ENCODE measurements at regions not wholly inside any gene's neighbourhood (a gene's known extent, or its start where the extent isn't known, plus 50 kb on each side); places are given as distances from the start of the nearest gene placed in this dataset.

DNA sequence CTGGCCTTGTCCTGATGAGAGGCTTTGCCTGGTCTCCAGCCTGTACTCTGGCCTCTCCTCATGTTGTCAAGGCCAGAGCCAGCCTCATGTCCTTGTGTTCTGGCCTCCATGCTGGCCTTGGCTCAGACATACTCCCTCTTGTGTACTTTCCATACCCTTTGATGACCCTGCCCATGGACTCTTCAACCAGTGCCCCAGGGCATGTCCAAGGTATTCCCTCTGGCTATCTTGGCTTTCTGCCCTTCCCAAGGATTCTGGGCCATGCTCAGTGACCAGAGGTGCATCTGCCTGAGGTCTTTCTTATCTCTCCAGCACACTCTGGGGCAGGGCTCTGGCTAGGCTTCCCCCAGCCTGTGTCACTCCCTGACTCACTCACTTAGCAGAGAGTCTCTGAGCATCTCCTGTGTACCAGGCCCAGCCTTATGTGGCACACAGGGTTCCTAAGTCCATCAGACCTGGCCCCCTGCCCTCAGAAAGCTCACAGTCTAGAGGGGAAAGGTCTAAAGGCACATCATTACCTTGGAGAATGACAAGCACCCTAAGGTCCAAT lies 141.4 kb upstream of the GRIK3 start:
- TF ChIP-seq, protein P1, sequence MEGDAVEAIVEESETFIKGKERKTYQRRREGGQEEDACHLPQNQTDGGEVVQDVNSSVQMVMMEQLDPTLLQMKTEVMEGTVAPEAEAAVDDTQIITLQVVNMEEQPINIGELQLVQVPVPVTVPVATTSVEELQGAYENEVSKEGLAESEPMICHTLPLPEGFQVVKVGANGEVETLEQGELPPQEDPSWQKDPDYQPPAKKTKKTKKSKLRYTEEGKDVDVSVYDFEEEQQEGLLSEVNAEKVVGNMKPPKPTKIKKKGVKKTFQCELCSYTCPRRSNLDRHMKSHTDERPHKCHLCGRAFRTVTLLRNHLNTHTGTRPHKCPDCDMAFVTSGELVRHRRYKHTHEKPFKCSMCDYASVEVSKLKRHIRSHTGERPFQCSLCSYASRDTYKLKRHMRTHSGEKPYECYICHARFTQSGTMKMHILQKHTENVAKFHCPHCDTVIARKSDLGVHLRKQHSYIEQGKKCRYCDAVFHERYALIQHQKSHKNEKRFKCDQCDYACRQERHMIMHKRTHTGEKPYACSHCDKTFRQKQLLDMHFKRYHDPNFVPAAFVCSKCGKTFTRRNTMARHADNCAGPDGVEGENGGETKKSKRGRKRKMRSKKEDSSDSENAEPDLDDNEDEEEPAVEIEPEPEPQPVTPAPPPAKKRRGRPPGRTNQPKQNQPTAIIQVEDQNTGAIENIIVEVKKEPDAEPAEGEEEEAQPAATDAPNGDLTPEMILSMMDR (conservative IDR thresholded peaks at IDR 0.05 in 1 of 2, IDR thresholded peaks at IDR 0.05 in 1 of 2; ENCODE audit: extremely low read depth in 1 of 2, insufficient read depth in 1 of 2, low read depth in 1 of 2, low read length in 2 of 2) = no peak
- TF ChIP-seq EZH2 (IDR thresholded peaks at IDR 0.05; ENCODE audit: borderline replicate concordance, low read length) = no peak
